H9 (cell line): ENCODE measurements at regions not wholly inside any gene's neighbourhood (a gene's known extent, or its start where the extent isn't known, plus 50 kb on each side); places are given as distances from the start of the nearest gene placed in this dataset.

ENCODE experiments used
- DNase-seq: peaks from one replicate; pipeline ENCODE4 v3.0.0-alpha.2; 2017
- H2AFZ ChIP-seq: one replicate; pipeline ENCODE4 v1.6.1; 2013; ENCODE audit warnings: mild to moderate bottlenecking, low read length, control low read depth, moderate library complexity
- H2AK5ac ChIP-seq: 2 replicates; pipeline ENCODE4 v1.6.1; 2013; ENCODE audit warnings: low read length, control low read depth, mixed read lengths; ENCODE audit not compliant: insufficient read length
- H2BK120ac ChIP-seq: one replicate; pipeline ENCODE4 v1.6.1; 2013; ENCODE audit warnings: low read depth, mild to moderate bottlenecking, low read length, control low read depth, inconsistent platforms; ENCODE audit not compliant: poor library complexity, severe bottlenecking
- H2BK12ac ChIP-seq: 2 replicates; pipeline ENCODE4 v1.6.1; 2013; ENCODE audit warnings: low read length, control low read depth, mixed read lengths, low read depth; ENCODE audit not compliant: insufficient read length
- H2BK15ac ChIP-seq: 2 replicates; pipeline ENCODE4 v1.6.1; 2013; ENCODE audit warnings: low read depth, low read length, control low read depth
- H2BK20ac ChIP-seq: one replicate; pipeline ENCODE4 v1.6.1; 2013; ENCODE audit warnings: low read depth, mild to moderate bottlenecking, low read length, control low read depth, inconsistent platforms; ENCODE audit not compliant: poor library complexity, severe bottlenecking
- H2BK5ac ChIP-seq: 2 replicates; pipeline ENCODE4 v1.6.1; 2013; ENCODE audit warnings: low read length, control low read depth, mixed read lengths; ENCODE audit not compliant: insufficient read length
- H3K14ac ChIP-seq: 2 replicates; pipeline ENCODE4 v1.6.1; 2013; ENCODE audit warnings: low read length, control low read depth; ENCODE audit not compliant: insufficient read depth
- H3K18ac ChIP-seq: 2 replicates; pipeline ENCODE4 v1.6.1; 2013; ENCODE audit warnings: low read depth, mild to moderate bottlenecking, mixed read lengths, low read length, control low read depth; ENCODE audit not compliant: insufficient read length
- H3K23ac ChIP-seq: 2 replicates; pipeline ENCODE4 v1.6.1; 2013; ENCODE audit warnings: low read length, control low read depth, mixed read lengths, low read depth; ENCODE audit not compliant: insufficient read length
- H3K23me2 ChIP-seq: 2 replicates; pipeline ENCODE4 v1.6.1; 2013; ENCODE audit warnings: low read depth, mild to moderate bottlenecking, mixed read lengths, low read length, control low read depth; ENCODE audit not compliant: insufficient read length, poor library complexity, severe bottlenecking
- H3K27ac ChIP-seq: 2 replicates; pipeline ENCODE4 v1.5.1; 2013; ENCODE audit warnings: low read length, control low read depth, mixed read lengths, low read depth; ENCODE audit not compliant: insufficient read length
- H3K27me3 ChIP-seq: 2 replicates; pipeline ENCODE4 v1.6.1; 2013; ENCODE audit warnings: low read length, control low read depth, inconsistent platforms; ENCODE audit not compliant: insufficient read depth
- H3K4ac ChIP-seq: 2 replicates; pipeline ENCODE4 v1.6.1; 2013; ENCODE audit warnings: low read depth, mild to moderate bottlenecking, control low read depth, inconsistent platforms, low read length, moderate library complexity
- H3K4me1 ChIP-seq: 2 replicates; pipeline ENCODE4 v1.6.1; 2013; ENCODE audit warnings: low read length, control low read depth, inconsistent platforms; ENCODE audit not compliant: insufficient read depth
- H3K4me2 ChIP-seq: 2 replicates; pipeline ENCODE4 v1.6.1; 2013; ENCODE audit warnings: low read length, control low read depth, mixed read lengths; ENCODE audit not compliant: insufficient read length, insufficient read depth
- H3K56ac ChIP-seq: 2 replicates; pipeline ENCODE4 v1.6.1; 2013; ENCODE audit warnings: low read depth, mild to moderate bottlenecking, mixed read lengths, low read length, control low read depth; ENCODE audit not compliant: insufficient read length
- H3K79me1 ChIP-seq: 2 replicates; pipeline ENCODE4 v1.6.1; 2013; ENCODE audit warnings: low read depth, mild to moderate bottlenecking, moderate library complexity, low read length, control low read depth, inconsistent platforms; ENCODE audit not compliant: insufficient read depth, poor library complexity, severe bottlenecking
- H3K79me2 ChIP-seq: 2 replicates; pipeline ENCODE4 v1.6.1; 2013; ENCODE audit warnings: low read length, control low read depth, inconsistent platforms; ENCODE audit not compliant: insufficient read depth
- H3K9ac ChIP-seq: 2 replicates; pipeline ENCODE4 v1.6.1; 2013; ENCODE audit warnings: low read length, control low read depth, mixed read lengths; ENCODE audit not compliant: insufficient read length; ENCODE audit errors: extremely low read depth
- H3K9me3 ChIP-seq: one replicate; pipeline ENCODE4 v1.6.1; 2013; ENCODE audit warnings: low read depth, low read length, inconsistent platforms; ENCODE audit not compliant: control insufficient read depth
- H3T11ph ChIP-seq: one replicate; pipeline ENCODE4 v1.6.1; 2013; ENCODE audit warnings: mild to moderate bottlenecking, low read length, control low read depth, inconsistent platforms
- H4K20me1 ChIP-seq: one replicate; pipeline ENCODE4 v1.6.1; 2013; ENCODE audit not compliant: control insufficient read depth, insufficient read length, insufficient read depth
- H4K5ac ChIP-seq: 2 replicates; pipeline ENCODE4 v1.6.1; 2013; ENCODE audit warnings: low read depth, mild to moderate bottlenecking, mixed read lengths, low read length, control low read depth; ENCODE audit not compliant: insufficient read length
- H4K8ac ChIP-seq: replicated peaks from 2 replicates; pipeline ENCODE4 v1.6.1; 2013; ENCODE audit warnings: low read length, control low read depth, mixed read lengths, low read depth; ENCODE audit not compliant: insufficient read length
- H4K91ac ChIP-seq: 2 replicates; pipeline ENCODE4 v1.6.1; 2013; ENCODE audit warnings: low read depth, mild to moderate bottlenecking, moderate library complexity, mixed read lengths, low read length, control low read depth; ENCODE audit not compliant: insufficient read length
- H3K27ac Mint-ChIP-seq, 3 experiments: 2 replicates in 2 of 3; 3 replicates in 1 of 3; pipeline ENCODE4 v1.8.0; 2020 to 2021; ENCODE audit warnings: mixed read lengths in 3 of 3, mild to moderate bottlenecking in 1 of 3, moderate library complexity in 1 of 3
- H3K27me3 Mint-ChIP-seq: 2 replicates; pipeline ENCODE4 v1.8.0; 2021; ENCODE audit warnings: low read depth, mild to moderate bottlenecking, moderate library complexity, mixed read lengths
- H3K36me3 Mint-ChIP-seq, 3 experiments: 2 replicates in 2 of 3; 3 replicates in 1 of 3; pipeline ENCODE4 v1.8.0; 2020 to 2021; ENCODE audit warnings: low read depth in 3 of 3, mixed read lengths in 3 of 3; ENCODE audit not compliant: insufficient read depth in 1 of 3
- H3K4me1 Mint-ChIP-seq, 2 experiments: 2 replicates each; pipeline ENCODE4 v1.8.0; 2020; ENCODE audit warnings: mixed read lengths in 2 of 2
- H3K4me3 Mint-ChIP-seq, 2 experiments: 2 replicates in 1 of 2; 3 replicates in 1 of 2; pipeline ENCODE4 v1.8.0; 2020 to 2021; ENCODE audit warnings: mild to moderate bottlenecking in 2 of 2, mixed read lengths in 2 of 2, moderate library complexity in 1 of 2
- H3K9me3 Mint-ChIP-seq, 2 experiments: 2 replicates in 1 of 2; 3 replicates in 1 of 2; pipeline ENCODE4 v1.8.0; 2020; ENCODE audit warnings: mild to moderate bottlenecking in 2 of 2, mixed read lengths in 2 of 2, moderate library complexity in 1 of 2
- CTCF ChIP-seq: fragments of 200-600 bp; sonication (generic); conservative IDR thresholded peaks from 3 replicates; pipeline ENCODE4 v1.8.0; 2021; ENCODE audit warnings: antibody characterized with exemption, mild to moderate bottlenecking
- WGBS: extraction: QIAGEN DNeasy Blood & Tissue Kit; methylation state at CpG from one replicate; pipeline ENCODE4 v1.1.7; 2013; ENCODE audit warnings: missing lambda C conversion rate, low lambda C conversion rate, mixed read lengths; ENCODE audit not compliant: insufficient read length; ENCODE audit errors: extremely low coverage; 5-methylcytosine and 5-hydroxymethylcytosine counted together

DNA sequence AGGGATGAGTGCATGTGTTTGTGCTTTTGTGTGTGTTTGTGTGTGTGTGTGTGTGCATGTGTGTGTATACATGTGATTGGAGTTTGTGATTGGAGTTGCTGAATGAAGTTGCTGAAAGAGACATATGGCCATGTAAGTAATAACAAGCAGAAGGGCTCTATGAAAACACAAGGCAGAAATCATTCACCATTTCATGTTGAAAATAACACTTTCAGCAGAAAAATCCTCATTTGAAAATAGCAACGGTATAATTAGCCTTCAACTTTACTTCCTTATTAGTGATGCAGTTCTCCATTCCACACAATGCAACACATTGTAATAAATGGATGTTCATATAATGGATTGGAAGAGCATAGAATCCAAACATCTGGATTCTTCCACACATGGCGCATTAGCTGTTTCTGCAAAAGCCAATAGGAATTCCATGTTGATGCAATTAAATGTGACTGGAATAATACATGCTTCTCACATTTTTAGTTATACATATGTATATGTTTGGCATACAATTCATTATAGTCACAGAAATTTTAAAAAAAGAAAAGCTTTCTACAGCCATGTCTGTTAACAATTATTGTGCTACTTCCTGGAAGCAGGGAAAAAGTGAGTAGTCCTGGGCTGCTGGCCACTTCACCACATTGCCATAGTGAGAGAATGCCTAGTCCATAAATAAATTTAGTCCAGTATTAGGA is 538.0 kb downstream of the LTN1 start:
- no peaks in the 10 kb centered on the region for H3K36me3 Mint-ChIP-seq
- Histone ChIP-seq H2AFZ (no peak overlapping the region), H4K5ac (no peak overlapping the region), H3T11ph (no peak overlapping the region), H4K20me1 (no peaks in the 10 kb centered on the region), H2BK15ac (no peak overlapping the region), H3K14ac (no peak overlapping the region), H3K23ac (no peak overlapping the region), H3K4me2 (no peak overlapping the region), H4K91ac (no peak overlapping the region), H3K4me1 (no peaks in the 10 kb centered on the region), H2BK5ac (no peak overlapping the region), H3K4ac (no peak overlapping the region), H2BK12ac (no peak overlapping the region), H3K79me1 (no peaks in the 10 kb centered on the region), H2BK20ac (no peak overlapping the region), H4K8ac (no peak overlapping the region), H2BK120ac (no peak overlapping the region), H3K9ac (no peak overlapping the region), H3K27me3 (no peaks in the 10 kb centered on the region), H3K9me3 (no peaks in the 10 kb centered on the region), H3K23me2 (no peaks in the 10 kb centered on the region), H2AK5ac (no peak overlapping the region), H3K56ac (no peak overlapping the region), H3K79me2 (no peaks in the 10 kb centered on the region), H3K18ac (no peak overlapping the region), H3K27ac (no peak overlapping the region)
- no peaks in the 10 kb centered on the region for H3K4me1 Mint-ChIP-seq
- no peaks in the 10 kb centered on the region for H3K27me3 Mint-ChIP-seq
- no peak overlapping the region for H3K4me3 Mint-ChIP-seq
- no peak for TF ChIP-seq CTCF
- no CpG with 5 or more reads among the region's 2 CpGs for WGBS
- DNase-seq, result no peak
- no peaks in the 10 kb centered on the region; a peak in 1 of 5 replicates for H3K9me3 Mint-ChIP-seq
- no peak overlapping the region for H3K27ac Mint-ChIP-seq
